ENCODE measurements at regions not wholly inside any gene's neighbourhood (a gene's known extent, or its start where the extent isn't known, plus 50 kb on each side); places are given as distances from the start of the nearest gene placed in this dataset.

- no peaks in the 10 kb centered on the region for H3K9me3 Mint-ChIP-seq
- Histone ChIP-seq H3K27me3 (ENCODE audit: control insufficient read depth, insufficient read depth, low read length) (no peaks in the 10 kb centered on the region), H3K27ac (ENCODE audit: insufficient read depth, low read length, poor library complexity, severe bottlenecking) (no peak overlapping the region), H3K9me3 (ENCODE audit: control insufficient read depth in 2 of 2, low read length in 2 of 2) (no peaks in the 10 kb centered on the region), H3K4me3 (ENCODE audit: low read depth, low read length) (no peak overlapping the region), H3K36me3 (ENCODE audit: control insufficient read depth, insufficient read depth, low read length) (no peaks in the 10 kb centered on the region), H3K4me1 (ENCODE audit: control insufficient read depth, insufficient read depth, low read length, poor library complexity, severe bottlenecking) (no peaks in the 10 kb centered on the region)
- no peak for DNase-seq
- no peak overlapping the region for H3K4me3 Mint-ChIP-seq
- no peak for ATAC-seq (ENCODE audit: low read depth in 2 of 2)
- no peak overlapping the region for H3K27ac Mint-ChIP-seq
- peaks cover 0 to 3% (median 0%) of the 10 kb centered on the region in 4 donors for H3K4me1 Mint-ChIP-seq
- no peaks in the 10 kb centered on the region for H3K36me3 Mint-ChIP-seq
- peaks cover 5% of the 10 kb centered on the region for H3K27me3 Mint-ChIP-seq
Measured at GRCh38 chrX:39600222-39600621, 497.5 kb downstream of the BCOR start.

GRCh38 chrX:39601231-39602177 lies 496.3 kb downstream of the BCOR start:
- no peak for DNase-seq
- no peaks in the 10 kb centered on the region for H3K36me3 ChIP-seq (ENCODE audit: control insufficient read depth, insufficient read depth, low read length)
- H3K4me1 ChIP-seq (ENCODE audit: control insufficient read depth, insufficient read depth, low read length, poor library complexity, severe bottlenecking) = no peaks in the 10 kb centered on the region
- no peak overlapping the region for H3K4me3 Mint-ChIP-seq
- ATAC-seq (ENCODE audit: low read depth in 2 of 2) = no peak
- no peaks in the 10 kb centered on the region for H3K9me3 Mint-ChIP-seq
- no peaks in the 10 kb centered on the region for H3K36me3 Mint-ChIP-seq
- no peaks in the 10 kb centered on the region for H3K9me3 ChIP-seq (ENCODE audit: control insufficient read depth in 2 of 2, low read length in 2 of 2)
- H3K4me3 ChIP-seq (ENCODE audit: low read depth, low read length) = no peak overlapping the region
- H3K27ac Mint-ChIP-seq = no peak overlapping the region
- H3K4me1 Mint-ChIP-seq = peaks cover 0 to 3% (median 0%) of the 10 kb centered on the region in 4 donors
- H3K27ac ChIP-seq (ENCODE audit: insufficient read depth, low read length, poor library complexity, severe bottlenecking) = no peak overlapping the region
- no peaks in the 10 kb centered on the region for H3K27me3 ChIP-seq (ENCODE audit: control insufficient read depth, insufficient read depth, low read length)
- H3K27me3 Mint-ChIP-seq = peaks cover 5% of the 10 kb centered on the region

- peaks cover 0 to 3% (median 0%) of the 10 kb centered on the region in 4 donors for H3K4me1 Mint-ChIP-seq
- H3K4me3 Mint-ChIP-seq = no peak overlapping the region
- no peaks in the 10 kb centered on the region for H3K36me3 ChIP-seq (ENCODE audit: control insufficient read depth, insufficient read depth, low read length)
- no peak overlapping the region for H3K27ac ChIP-seq (ENCODE audit: insufficient read depth, low read length, poor library complexity, severe bottlenecking)
- H3K27ac Mint-ChIP-seq = no peak overlapping the region
- no peaks in the 10 kb centered on the region for H3K4me1 ChIP-seq (ENCODE audit: control insufficient read depth, insufficient read depth, low read length, poor library complexity, severe bottlenecking)
- H3K9me3 ChIP-seq (ENCODE audit: control insufficient read depth in 2 of 2, low read length in 2 of 2) = no peaks in the 10 kb centered on the region
- no peaks in the 10 kb centered on the region for H3K27me3 ChIP-seq (ENCODE audit: control insufficient read depth, insufficient read depth, low read length)
- DNase-seq = no peak
- peaks cover 5% of the 10 kb centered on the region for H3K27me3 Mint-ChIP-seq
- ATAC-seq (ENCODE audit: low read depth in 2 of 2) = no peak
- no peak overlapping the region for H3K4me3 ChIP-seq (ENCODE audit: low read depth, low read length)
- peaks cover 0 to 4% (median 0%) of the 10 kb centered on the region in 7 donors for H3K9me3 Mint-ChIP-seq
- H3K36me3 Mint-ChIP-seq = no peaks in the 10 kb centered on the region
Measured at GRCh38 chrX:39602195-39602594, 495.6 kb downstream of the BCOR start.

GRCh38 chrX:39603230-39603629 lies 494.5 kb downstream of the BCOR start:
- H3K4me1 ChIP-seq (ENCODE audit: control insufficient read depth, insufficient read depth, low read length, poor library complexity, severe bottlenecking) = no peaks in the 10 kb centered on the region
- no peaks in the 10 kb centered on the region for H3K9me3 ChIP-seq (ENCODE audit: control insufficient read depth in 2 of 2, low read length in 2 of 2)
- Mint-ChIP-seq H3K27ac (no peak overlapping the region), H3K9me3 (peaks cover 0 to 4% (median 0%) of the 10 kb centered on the region in 7 donors), H3K36me3 (no peaks in the 10 kb centered on the region), H3K4me1 (peaks cover 0 to 3% (median 0%) of the 10 kb centered on the region in 4 donors), H3K27me3 (peaks cover 5% of the 10 kb centered on the region), H3K4me3 (no peak overlapping the region)
- ATAC-seq (ENCODE audit: low read depth in 2 of 2) (no peak), DNase-seq (no peak)
- no peaks in the 10 kb centered on the region for H3K27me3 ChIP-seq (ENCODE audit: control insufficient read depth, insufficient read depth, low read length)
- H3K4me3 ChIP-seq (ENCODE audit: low read depth, low read length) = no peak overlapping the region
- no peak overlapping the region for H3K27ac ChIP-seq (ENCODE audit: insufficient read depth, low read length, poor library complexity, severe bottlenecking)
- no peaks in the 10 kb centered on the region for H3K36me3 ChIP-seq (ENCODE audit: control insufficient read depth, insufficient read depth, low read length)

- Mint-ChIP-seq H3K9me3 (peaks cover 0 to 4% (median 0%) of the 10 kb centered on the region in 7 donors), H3K4me1 (peaks cover 0 to 3% (median 0%) of the 10 kb centered on the region in 4 donors), H3K36me3 (no peaks in the 10 kb centered on the region), H3K27me3 (peaks cover 5% of the 10 kb centered on the region), H3K27ac (no peak overlapping the region), H3K4me3 (no peak overlapping the region)
- no peak overlapping the region for H3K27ac ChIP-seq (ENCODE audit: insufficient read depth, low read length, poor library complexity, severe bottlenecking)
- DNase-seq (no peak), ATAC-seq (ENCODE audit: low read depth in 2 of 2) (no peak)
- no peak overlapping the region for H3K4me3 ChIP-seq (ENCODE audit: low read depth, low read length)
- no peaks in the 10 kb centered on the region for H3K36me3 ChIP-seq (ENCODE audit: control insufficient read depth, insufficient read depth, low read length)
- H3K4me1 ChIP-seq (ENCODE audit: control insufficient read depth, insufficient read depth, low read length, poor library complexity, severe bottlenecking) = no peaks in the 10 kb centered on the region
- H3K9me3 ChIP-seq (ENCODE audit: control insufficient read depth in 2 of 2, low read length in 2 of 2) = no peaks in the 10 kb centered on the region
- H3K27me3 ChIP-seq (ENCODE audit: control insufficient read depth, insufficient read depth, low read length) = no peaks in the 10 kb centered on the region
Measured at GRCh38 chrX:39605183-39605582, 492.6 kb downstream of the BCOR start.

- H3K4me1 Mint-ChIP-seq = peaks cover 0 to under 1% (median 0%) of the 10 kb centered on the region in 4 donors
- H3K4me1 ChIP-seq (ENCODE audit: control insufficient read depth, insufficient read depth, low read length, poor library complexity, severe bottlenecking) = no peaks in the 10 kb centered on the region
- ATAC-seq (ENCODE audit: low read depth in 2 of 2) (no peak), DNase-seq (no peak)
- H3K36me3 Mint-ChIP-seq = no peaks in the 10 kb centered on the region
- H3K4me3 ChIP-seq (ENCODE audit: low read depth, low read length) = no peak overlapping the region
- H3K27me3 Mint-ChIP-seq = peaks cover 5% of the 10 kb centered on the region
- no peak overlapping the region for H3K27ac ChIP-seq (ENCODE audit: insufficient read depth, low read length, poor library complexity, severe bottlenecking)
- H3K9me3 ChIP-seq (ENCODE audit: control insufficient read depth in 2 of 2, low read length in 2 of 2) = no peaks in the 10 kb centered on the region
- H3K4me3 Mint-ChIP-seq = no peak overlapping the region
- H3K27ac Mint-ChIP-seq = no peak overlapping the region
- no peaks in the 10 kb centered on the region for H3K36me3 ChIP-seq (ENCODE audit: control insufficient read depth, insufficient read depth, low read length)
- no peaks in the 10 kb centered on the region for H3K27me3 ChIP-seq (ENCODE audit: control insufficient read depth, insufficient read depth, low read length)
- peaks cover 0 to 4% (median 0%) of the 10 kb centered on the region in 7 donors for H3K9me3 Mint-ChIP-seq
Measured at GRCh38 chrX:39605866-39606265, 491.9 kb downstream of the BCOR start.

GRCh38 chrX:39609941-39610340 lies 487.8 kb downstream of the BCOR start:
- H3K36me3 Mint-ChIP-seq = peaks cover 3% of the 10 kb centered on the region
- peaks cover 5 to 15% (median 8%) of the 10 kb centered on the region in 4 donors for H3K4me1 Mint-ChIP-seq
- H3K4me3 Mint-ChIP-seq = no peak overlapping the region
- peaks cover 0 to 4% (median 0%) of the 10 kb centered on the region in 7 donors for H3K9me3 Mint-ChIP-seq
- DNase-seq (no peak), ATAC-seq (ENCODE audit: low read depth in 2 of 2) (no peak)
- Histone ChIP-seq H3K36me3 (ENCODE audit: control insufficient read depth, insufficient read depth, low read length) (no peaks in the 10 kb centered on the region), H3K9me3 (ENCODE audit: control insufficient read depth in 2 of 2, low read length in 2 of 2) (no peaks in the 10 kb centered on the region), H3K4me3 (ENCODE audit: low read depth, low read length) (no peak overlapping the region), H3K27me3 (ENCODE audit: control insufficient read depth, insufficient read depth, low read length) (no peaks in the 10 kb centered on the region), H3K27ac (ENCODE audit: insufficient read depth, low read length, poor library complexity, severe bottlenecking) (no peak overlapping the region), H3K4me1 (ENCODE audit: control insufficient read depth, insufficient read depth, low read length, poor library complexity, severe bottlenecking) (peaks cover 6% of the 10 kb centered on the region)
- H3K27me3 Mint-ChIP-seq = no peaks in the 10 kb centered on the region
- H3K27ac Mint-ChIP-seq = no peak overlapping the region

- no peak overlapping the region for H3K27ac ChIP-seq (ENCODE audit: insufficient read depth, low read length, poor library complexity, severe bottlenecking)
- H3K9me3 ChIP-seq (ENCODE audit: control insufficient read depth in 2 of 2, low read length in 2 of 2) = no peaks in the 10 kb centered on the region
- DNase-seq = no peak
- Mint-ChIP-seq H3K9me3 (peaks cover 0 to 4% (median 0%) of the 10 kb centered on the region in 7 donors), H3K27ac (no peak overlapping the region), H3K4me1 (peaks cover 5 to 17% (median 8%) of the 10 kb centered on the region in 4 donors), H3K4me3 (no peak overlapping the region), H3K36me3 (peaks cover 3% of the 10 kb centered on the region), H3K27me3 (no peaks in the 10 kb centered on the region)
- ATAC-seq (ENCODE audit: low read depth in 2 of 2) = no peak
- H3K4me1 ChIP-seq (ENCODE audit: control insufficient read depth, insufficient read depth, low read length, poor library complexity, severe bottlenecking) = peaks cover 6% of the 10 kb centered on the region
- H3K4me3 ChIP-seq (ENCODE audit: low read depth, low read length) = no peak overlapping the region
- H3K27me3 ChIP-seq (ENCODE audit: control insufficient read depth, insufficient read depth, low read length) = no peaks in the 10 kb centered on the region
- no peaks in the 10 kb centered on the region for H3K36me3 ChIP-seq (ENCODE audit: control insufficient read depth, insufficient read depth, low read length)
Measured at GRCh38 chrX:39611468-39611867, 486.3 kb downstream of the BCOR start.

All from CD4-positive, CD25-positive, alpha-beta regulatory T cell (primary cell).